CD4-positive, CD25-positive, alpha-beta regulatory T cell (primary cell): ENCODE measurements at regions not wholly inside any gene's neighbourhood (a gene's known extent, or its start where the extent isn't known, plus 50 kb on each side); places are given as distances from the start of the nearest gene placed in this dataset.
"Not testable (repeated sequence)": the region's sequence is repeated elsewhere in the genome, so short reads cannot be mapped to it uniquely, and the experiment has no call there.

Experiments used
- ATAC-seq, 2 donors: fragments of 150-1000 bp; cut with Tn5 transposase; one replicate each; pipeline ENCODE4 v1.10.0; 2021; ENCODE audit warnings: low read depth in 2 of 2, moderate number of reproducible peaks in 2 of 2, moderate library complexity in 1 of 2
- DNase-seq, 3 donors: peaks; one replicate each; pipeline versions ENCODE4 v3.0.0 to v3.0.0-alpha.2; 2012 to 2022; ENCODE audit warnings: mixed read lengths in 1 of 3
- H3K27ac ChIP-seq: one replicate; pipeline ENCODE4 v1.7.0; 2013; ENCODE audit warnings: mild to moderate bottlenecking, low read length; ENCODE audit not compliant: insufficient read depth, poor library complexity, severe bottlenecking
- H3K27me3 ChIP-seq: one replicate; pipeline ENCODE4 v1.7.0; 2013; ENCODE audit warnings: low read length; ENCODE audit not compliant: control insufficient read depth, insufficient read depth
- H3K36me3 ChIP-seq: one replicate; pipeline ENCODE4 v1.7.0; 2013; ENCODE audit warnings: mild to moderate bottlenecking, low read length, moderate library complexity; ENCODE audit not compliant: control insufficient read depth, insufficient read depth
- H3K4me1 ChIP-seq: 2 replicates; pipeline ENCODE4 v1.7.0; 2013; ENCODE audit warnings: mild to moderate bottlenecking, low read length; ENCODE audit not compliant: insufficient read depth, control insufficient read depth, poor library complexity, severe bottlenecking
- H3K4me3 ChIP-seq: one replicate; pipeline ENCODE4 v1.7.0; 2013; ENCODE audit warnings: low read depth, mild to moderate bottlenecking, low read length, moderate library complexity
- H3K9me3 ChIP-seq, 2 experiments: 1 replicate in 1 of 2; 2 replicates in 1 of 2; pipeline ENCODE4 v1.7.0; 2013; ENCODE audit warnings: low read length in 2 of 2, mild to moderate bottlenecking in 1 of 2, moderate library complexity in 1 of 2; ENCODE audit not compliant: control insufficient read depth in 2 of 2
- H3K27ac Mint-ChIP-seq, 3 donors: one replicate each; pipeline ENCODE4 v1.8.0; 2020 to 2022; ENCODE audit warnings: mild to moderate bottlenecking in 3 of 3, mixed read lengths in 3 of 3, moderate library complexity in 2 of 3
- H3K27me3 Mint-ChIP-seq: one replicate; pipeline ENCODE4 v1.8.0; 2022; ENCODE audit warnings: mild to moderate bottlenecking, mixed read lengths
- H3K36me3 Mint-ChIP-seq: one replicate; pipeline ENCODE4 v1.8.0; 2020; ENCODE audit warnings: mixed read lengths
- H3K4me1 Mint-ChIP-seq, 4 donors: one replicate each; pipeline ENCODE4 v1.8.0; 2020 to 2022; ENCODE audit warnings: mixed read lengths in 4 of 4, mild to moderate bottlenecking in 1 of 4
- H3K4me3 Mint-ChIP-seq, 4 donors: one replicate each; pipeline ENCODE4 v1.8.0; 2020 to 2022; ENCODE audit warnings: mild to moderate bottlenecking in 4 of 4, mixed read lengths in 4 of 4, moderate library complexity in 3 of 4
- H3K9me3 Mint-ChIP-seq, 7 donors: one replicate each; pipeline ENCODE4 v1.8.0; 2020 to 2022; ENCODE audit warnings: mixed read lengths in 7 of 7, mild to moderate bottlenecking in 3 of 7, moderate library complexity in 2 of 7

DNA sequence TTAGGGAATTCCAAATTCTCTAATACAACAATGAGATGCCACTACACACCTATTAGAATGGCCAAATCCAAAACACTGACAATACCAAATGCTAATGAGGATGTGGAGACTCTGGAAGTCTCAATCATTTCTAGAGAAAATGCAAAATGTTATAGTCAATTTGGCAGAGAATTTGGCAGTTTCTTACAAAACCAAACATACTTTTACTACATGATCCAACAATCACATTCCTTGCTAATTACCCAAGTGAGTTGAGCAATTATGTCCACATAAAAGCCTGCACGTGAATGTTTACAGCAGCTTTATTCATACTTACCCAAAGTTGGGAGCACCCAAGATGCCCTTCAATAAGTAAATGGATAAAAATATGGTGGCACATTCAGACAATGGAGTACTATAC, 278.4 kb upstream of the TGFBR2 start:
- not testable (repeated sequence) for H3K4me3 ChIP-seq

DNA sequence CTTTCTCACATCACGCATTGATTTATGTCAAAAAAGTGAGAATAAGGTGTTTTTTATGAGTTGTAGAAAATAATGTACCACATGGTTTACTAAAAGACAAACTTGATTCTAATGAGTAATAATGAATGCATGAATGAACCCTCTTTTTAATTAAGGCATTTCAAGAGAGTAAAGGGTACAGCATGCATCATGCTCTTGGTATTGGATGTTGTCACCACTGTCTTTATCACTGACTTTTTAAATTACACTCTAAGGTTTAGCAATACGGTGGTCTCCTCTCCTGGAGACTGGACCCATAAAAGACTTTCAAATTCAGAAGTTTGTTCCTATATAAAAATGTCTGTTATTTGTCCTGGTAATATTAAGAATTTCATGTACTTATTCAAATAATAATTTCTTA, 277.5 kb upstream of the TGFBR2 start:
- H3K36me3 ChIP-seq, H3K9me3 Mint-ChIP-seq, DNase-seq: not testable (repeated sequence)

More for the DNA sequence above, 278.4 kb upstream of the TGFBR2 start:
- Mint-ChIP-seq H3K4me1 (peaks cover 6 to 31% (median 12%) of the 10 kb centered on the region in 4 donors), H3K27me3 (peaks cover 14% of the 10 kb centered on the region)
- not testable (repeated sequence) for H3K4me3 Mint-ChIP-seq, H3K27me3 ChIP-seq, H3K27ac ChIP-seq, H3K9me3 ChIP-seq, H3K36me3 Mint-ChIP-seq, H3K36me3 ChIP-seq, H3K4me1 ChIP-seq, H3K9me3 Mint-ChIP-seq, H3K27ac Mint-ChIP-seq, DNase-seq, ATAC-seq

DNA sequence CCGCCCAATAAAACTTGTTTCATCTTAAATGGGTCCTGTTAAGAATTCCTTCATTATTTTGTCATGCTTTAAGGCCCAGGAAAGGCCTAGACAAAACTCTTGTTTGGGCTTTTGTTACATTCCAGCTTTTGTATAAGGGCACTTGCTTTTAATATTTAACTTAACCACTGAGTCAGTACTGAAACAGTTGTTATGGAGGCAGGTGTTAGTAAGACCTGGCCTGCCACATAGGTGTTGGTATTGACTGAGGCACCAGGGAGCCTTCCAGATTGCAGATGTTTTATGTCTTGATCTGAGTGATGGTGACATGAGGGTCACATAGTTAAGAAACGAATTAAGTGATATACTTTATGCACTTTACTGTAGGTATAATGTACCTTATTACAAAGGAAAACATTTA, 274.9 kb upstream of the TGFBR2 start:
- peak overlapping the region; percentile 35 to 99 (median 86) for H3K27ac Mint-ChIP-seq
- H3K4me3 Mint-ChIP-seq = peak overlapping the region in 1 of 4 donors; percentile 17
- H3K36me3 Mint-ChIP-seq = no peaks in the 10 kb centered on the region
- peaks cover 5% of the 10 kb centered on the region for H3K27me3 Mint-ChIP-seq
- no peaks in the 10 kb centered on the region for H3K9me3 Mint-ChIP-seq
- Histone ChIP-seq H3K36me3 (no peaks in the 10 kb centered on the region), H3K4me3 (no peak overlapping the region), H3K9me3 (no peaks in the 10 kb centered on the region), H3K4me1 (peaks cover 5% of the 10 kb centered on the region), H3K27ac (peak overlapping the region; percentile 9), H3K27me3 (no peaks in the 10 kb centered on the region)
- peaks cover 6 to 36% (median 14%) of the 10 kb centered on the region in 4 donors for H3K4me1 Mint-ChIP-seq
- ATAC-seq (no peak), DNase-seq (no peak)

More for the DNA sequence above, 277.5 kb upstream of the TGFBR2 start:
- not testable (repeated sequence) for H3K9me3 ChIP-seq, H3K27ac Mint-ChIP-seq, H3K27me3 Mint-ChIP-seq, H3K4me1 ChIP-seq, H3K36me3 Mint-ChIP-seq, H3K27me3 ChIP-seq, H3K4me3 Mint-ChIP-seq, H3K4me3 ChIP-seq, ATAC-seq, H3K27ac ChIP-seq
- peaks cover 6 to 36% (median 14%) of the 10 kb centered on the region in 4 donors for H3K4me1 Mint-ChIP-seq

- Mint-ChIP-seq H3K4me1 (peaks cover 6 to 36% (median 14%) of the 10 kb centered on the region in 4 donors), H3K36me3 (peaks cover under 1% of the 10 kb centered on the region), H3K4me3 (peak overlapping the region; percentile 4 to 84 (median 62)), H3K27me3 (peaks cover 1% of the 10 kb centered on the region), H3K9me3 (peaks cover 0 to 2% (median 0%) of the 10 kb centered on the region in 7 donors), H3K27ac (peak overlapping the region; percentile 97 to 99 (median 99))
- Histone ChIP-seq H3K4me1 (peaks cover 5% of the 10 kb centered on the region), H3K27me3 (no peaks in the 10 kb centered on the region), H3K9me3 (no peaks in the 10 kb centered on the region), H3K36me3 (no peaks in the 10 kb centered on the region), H3K27ac (peak overlapping the region; percentile 9), H3K4me3 (no peak overlapping the region)
- DNase-seq (peak in 2 of 3 donors; percentile 52 to 68), ATAC-seq (peak; percentile 84 to 88)
These were observed 274.0 kb upstream of the TGFBR2 start for GRCh38 chr3:30332196-30333021.

DNA sequence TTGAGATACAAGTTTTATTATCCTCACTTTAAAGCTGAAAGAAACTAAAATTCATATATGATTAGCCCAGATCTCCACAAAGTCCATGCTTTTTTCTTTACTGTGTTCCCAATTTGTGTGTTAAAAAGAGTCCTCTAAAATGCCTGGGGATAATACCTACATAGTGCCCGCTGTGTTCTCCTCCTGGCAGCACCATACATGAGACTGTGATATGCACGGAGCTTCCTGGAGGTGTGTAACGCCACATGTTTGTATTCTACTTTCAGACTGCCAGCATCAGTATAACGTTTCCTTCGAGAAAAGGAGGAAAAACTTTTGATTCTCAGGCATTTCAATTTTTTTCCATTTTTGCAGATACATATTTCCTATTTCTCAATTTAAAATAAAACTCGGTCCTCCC, 273.3 kb upstream of the TGFBR2 start:
- Histone ChIP-seq H3K36me3 (no peaks in the 10 kb centered on the region), H3K27ac (no peak overlapping the region), H3K4me3 (no peak overlapping the region), H3K9me3 (no peaks in the 10 kb centered on the region), H3K27me3 (no peaks in the 10 kb centered on the region), H3K4me1 (peaks cover 5% of the 10 kb centered on the region)
- H3K27me3 Mint-ChIP-seq = peaks cover 5% of the 10 kb centered on the region
- H3K4me3 Mint-ChIP-seq = peak overlapping the region in 1 of 4 donors; percentile 8
- H3K36me3 Mint-ChIP-seq = peaks cover 6% of the 10 kb centered on the region
- H3K27ac Mint-ChIP-seq = peak overlapping the region in 2 of 3 donors; percentile 97 to 99
- peaks cover 6 to 36% (median 14%) of the 10 kb centered on the region in 4 donors for H3K4me1 Mint-ChIP-seq
- DNase-seq = no peak
- H3K9me3 Mint-ChIP-seq = peaks cover 0 to 4% (median 1%) of the 10 kb centered on the region in 7 donors
- ATAC-seq = no peak

DNA sequence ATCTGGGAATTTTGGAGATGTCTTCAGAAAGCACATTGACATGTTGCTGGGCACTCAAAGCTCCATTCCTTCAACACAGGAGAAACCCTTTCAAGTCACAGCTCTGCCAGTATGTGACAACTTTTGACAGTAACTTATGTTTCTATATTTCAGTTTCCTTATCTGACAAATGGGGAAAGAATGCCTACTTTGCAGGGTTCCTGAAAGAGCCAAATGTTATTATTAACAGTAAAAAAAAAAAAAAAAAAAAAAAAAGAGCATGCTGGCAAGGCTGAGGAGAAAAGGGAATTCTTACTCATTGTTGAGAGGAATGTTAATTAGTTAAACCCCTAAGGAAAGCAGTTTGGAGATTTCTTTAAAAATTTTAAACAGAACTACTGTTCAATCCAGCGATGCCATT, 272.5 kb upstream of the TGFBR2 start:
- H3K27me3 Mint-ChIP-seq = peaks cover 11% of the 10 kb centered on the region
- H3K36me3 Mint-ChIP-seq = peaks cover 6% of the 10 kb centered on the region
- Histone ChIP-seq H3K4me1 (peaks cover 5% of the 10 kb centered on the region), H3K9me3 (no peaks in the 10 kb centered on the region), H3K27me3 (peaks cover 1% of the 10 kb centered on the region), H3K36me3 (no peaks in the 10 kb centered on the region), H3K27ac (no peak overlapping the region), H3K4me3 (no peak overlapping the region)
- H3K4me3 Mint-ChIP-seq = no peak overlapping the region
- H3K27ac Mint-ChIP-seq = peak overlapping the region in 1 of 3 donors; percentile 8
- peaks cover 6 to 36% (median 14%) of the 10 kb centered on the region in 4 donors for H3K4me1 Mint-ChIP-seq
- ATAC-seq = no peak
- no peak for DNase-seq
- peaks cover 0 to 4% (median 2%) of the 10 kb centered on the region in 7 donors for H3K9me3 Mint-ChIP-seq

DNA sequence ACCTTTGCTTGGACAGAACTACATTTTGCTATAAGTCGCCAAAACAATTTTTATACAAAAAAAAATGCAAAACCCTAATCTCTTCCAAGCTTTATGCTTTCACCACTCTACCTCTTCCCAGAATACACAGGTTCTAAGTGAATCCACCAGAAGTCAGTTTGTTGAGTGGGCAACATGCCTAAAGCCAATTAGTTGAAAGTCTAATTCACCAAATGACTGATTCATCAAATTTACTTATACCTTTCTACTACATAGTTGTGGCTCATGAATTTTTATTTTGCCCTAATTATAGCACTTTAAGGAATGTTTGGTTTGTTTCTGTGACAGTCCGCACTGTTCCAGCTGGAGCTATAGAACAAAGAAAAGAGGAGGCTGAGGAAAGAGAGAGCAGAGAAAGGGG, 265.9 kb upstream of the TGFBR2 start:
- ATAC-seq (no peak), DNase-seq (no peak)
- H3K4me3 Mint-ChIP-seq = no peak overlapping the region
- H3K36me3 Mint-ChIP-seq = peaks cover 6% of the 10 kb centered on the region
- H3K9me3 Mint-ChIP-seq = peaks cover 0 to 4% (median 2%) of the 10 kb centered on the region in 7 donors
- Histone ChIP-seq H3K27ac (no peak overlapping the region), H3K4me3 (no peak overlapping the region), H3K27me3 (peaks cover 5% of the 10 kb centered on the region), H3K9me3 (no peaks in the 10 kb centered on the region), H3K36me3 (no peaks in the 10 kb centered on the region), H3K4me1 (no peaks in the 10 kb centered on the region)
- peaks cover 5 to 9% (median 6%) of the 10 kb centered on the region in 4 donors for H3K4me1 Mint-ChIP-seq
- H3K27me3 Mint-ChIP-seq = peaks cover 28% of the 10 kb centered on the region
- H3K27ac Mint-ChIP-seq = no peak overlapping the region
